ENCODE measurements at regions not wholly inside any gene's neighbourhood (a gene's known extent, or its start where the extent isn't known, plus 50 kb on each side); places are given as distances from the start of the nearest gene placed in this dataset.

GRCh38 chr18:47618758-47619157, 311.7 kb downstream of the SMAD2 start:
- no peak overlapping the region for H3K4me3 ChIP-seq (ENCODE audit: low read depth, low read length)
- no peaks in the 10 kb centered on the region for H3K27me3 ChIP-seq (ENCODE audit: control insufficient read depth, insufficient read depth, low read length)
- H3K36me3 ChIP-seq (ENCODE audit: control insufficient read depth, insufficient read depth, low read length) = no peaks in the 10 kb centered on the region
- no peak for DNase-seq (ENCODE audit: low read depth)
- no peak for TF ChIP-seq CTCF (IDR thresholded peaks at IDR 0.05; ENCODE audit: insufficient read depth, low read length, poor library complexity, severe bottlenecking)

- DNase-seq (ENCODE audit: low read depth) = no peak
- H3K36me3 ChIP-seq (ENCODE audit: control insufficient read depth, insufficient read depth, low read length) = no peaks in the 10 kb centered on the region
- H3K27me3 ChIP-seq (ENCODE audit: control insufficient read depth, insufficient read depth, low read length) = no peaks in the 10 kb centered on the region
- H3K4me3 ChIP-seq (ENCODE audit: low read depth, low read length) = no peak overlapping the region
- TF ChIP-seq CTCF (IDR thresholded peaks at IDR 0.05; ENCODE audit: insufficient read depth, low read length, poor library complexity, severe bottlenecking) = no peak
These were observed 315.4 kb downstream of the SMAD2 start for GRCh38 chr18:47615043-47615442.

GRCh38 chr18:47613929-47614328, 316.5 kb downstream of the SMAD2 start:
- DNase-seq (ENCODE audit: low read depth) = no peak
- no peaks in the 10 kb centered on the region for H3K27me3 ChIP-seq (ENCODE audit: control insufficient read depth, insufficient read depth, low read length)
- TF ChIP-seq CTCF (IDR thresholded peaks at IDR 0.05; ENCODE audit: insufficient read depth, low read length, poor library complexity, severe bottlenecking) = no peak
- H3K36me3 ChIP-seq (ENCODE audit: control insufficient read depth, insufficient read depth, low read length) = no peaks in the 10 kb centered on the region
- H3K4me3 ChIP-seq (ENCODE audit: low read depth, low read length) = no peak overlapping the region

GRCh38 chr18:47611649-47612048, 318.8 kb downstream of the SMAD2 start:
- Histone ChIP-seq H3K27me3 (ENCODE audit: control insufficient read depth, insufficient read depth, low read length) (no peaks in the 10 kb centered on the region), H3K36me3 (ENCODE audit: control insufficient read depth, insufficient read depth, low read length) (no peaks in the 10 kb centered on the region), H3K4me3 (ENCODE audit: low read depth, low read length) (no peak overlapping the region)
- no peak for DNase-seq (ENCODE audit: low read depth)
- no peak for TF ChIP-seq CTCF (IDR thresholded peaks at IDR 0.05; ENCODE audit: insufficient read depth, low read length, poor library complexity, severe bottlenecking)

- H3K27me3 ChIP-seq (ENCODE audit: control insufficient read depth, insufficient read depth, low read length) = no peaks in the 10 kb centered on the region
- no peak overlapping the region for H3K4me3 ChIP-seq (ENCODE audit: low read depth, low read length)
- H3K36me3 ChIP-seq (ENCODE audit: control insufficient read depth, insufficient read depth, low read length) = no peaks in the 10 kb centered on the region
- TF ChIP-seq CTCF (IDR thresholded peaks at IDR 0.05; ENCODE audit: insufficient read depth, low read length, poor library complexity, severe bottlenecking) = no peak
- no peak for DNase-seq (ENCODE audit: low read depth)
These were observed 323.9 kb downstream of the SMAD2 start for GRCh38 chr18:47606526-47606925.

- H3K27me3 ChIP-seq (ENCODE audit: control insufficient read depth, insufficient read depth, low read length) = no peaks in the 10 kb centered on the region
- H3K36me3 ChIP-seq (ENCODE audit: control insufficient read depth, insufficient read depth, low read length) = no peaks in the 10 kb centered on the region
- no peak for DNase-seq (ENCODE audit: low read depth)
- no peak overlapping the region for H3K4me3 ChIP-seq (ENCODE audit: low read depth, low read length)
- TF ChIP-seq CTCF (IDR thresholded peaks at IDR 0.05; ENCODE audit: insufficient read depth, low read length, poor library complexity, severe bottlenecking) = no peak
These were observed 325.4 kb downstream of the SMAD2 start for GRCh38 chr18:47605093-47605492.

All from kidney epithelial cell (primary cell).